ENCODE measurements at regions not wholly inside any gene's neighbourhood (a gene's known extent, or its start where the extent isn't known, plus 50 kb on each side); places are given as distances from the start of the nearest gene placed in this dataset.
"Not testable (repeated sequence)": the region's sequence is repeated elsewhere in the genome, so short reads cannot be mapped to it uniquely, and the experiment has no call there.

DNA sequence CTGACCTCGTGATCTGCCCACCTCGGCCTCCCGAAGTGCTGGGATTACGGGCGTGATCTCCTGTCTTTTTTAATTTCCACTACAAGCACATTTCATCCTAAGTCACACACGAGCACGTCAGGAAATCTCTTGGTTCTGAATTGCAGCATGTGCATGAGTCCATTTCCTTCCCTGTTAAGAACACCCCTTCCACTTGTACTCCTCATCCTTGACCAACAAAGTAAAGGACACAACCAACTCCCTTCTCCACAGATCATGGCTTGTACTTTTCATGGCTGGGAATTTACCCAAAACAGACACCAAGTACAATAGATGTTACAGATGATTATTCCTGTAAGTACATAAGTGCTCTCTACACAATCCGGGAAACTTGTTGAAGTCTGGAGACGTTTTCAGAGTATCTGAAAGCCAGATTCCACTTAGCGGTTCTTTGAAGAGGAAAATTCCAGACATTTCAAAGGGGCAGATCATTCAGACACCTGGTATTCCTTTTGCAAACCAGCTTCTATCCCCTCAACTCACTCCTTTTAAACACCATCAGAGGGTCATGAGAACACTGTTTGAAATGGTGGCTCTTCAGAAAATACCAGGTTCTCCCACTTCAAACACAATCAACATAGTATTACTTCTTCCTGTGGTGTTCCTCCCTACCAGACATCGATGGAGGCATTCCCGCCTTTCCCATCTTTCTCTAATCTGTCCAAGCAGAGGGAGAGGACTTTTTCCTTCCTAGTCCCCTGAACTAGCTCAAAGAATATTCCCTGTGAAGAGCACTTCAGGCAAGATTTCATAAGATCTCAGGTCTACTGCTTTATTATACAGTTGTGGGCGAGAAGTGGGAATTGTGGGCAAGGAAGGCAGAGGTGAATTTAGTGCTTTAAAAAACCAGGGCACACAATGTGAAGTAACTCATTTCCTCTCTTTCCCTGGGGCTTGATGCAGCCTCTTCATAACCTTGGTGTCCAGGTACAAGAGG lies 80.1 kb upstream of the TSC22D2 start:
- DNase-seq: no peak

GRCh38 chr3:150324788-150325187 lies 83.3 kb upstream of the TSC22D2 start:
- DNase-seq: no peak

DNA sequence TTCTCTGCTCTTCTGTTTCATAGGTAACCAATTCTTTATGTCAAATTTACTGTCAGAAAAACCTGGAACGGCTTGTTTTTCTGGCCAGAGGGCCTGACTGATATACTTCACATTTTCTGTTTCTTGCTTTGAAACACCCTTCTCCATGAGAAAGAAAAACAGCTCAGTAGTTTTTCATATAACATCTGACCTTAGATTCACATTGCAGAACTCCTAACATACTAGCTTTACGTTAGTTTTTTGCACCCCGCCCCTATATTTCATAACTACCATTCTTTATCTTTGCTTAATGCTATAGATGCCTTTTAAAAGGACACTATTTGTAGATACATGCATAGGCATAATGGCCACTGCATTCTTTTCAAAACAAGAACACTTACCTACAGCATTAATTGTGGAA lies 83.9 kb upstream of the TSC22D2 start:
- DNase-seq: no peak

DNA sequence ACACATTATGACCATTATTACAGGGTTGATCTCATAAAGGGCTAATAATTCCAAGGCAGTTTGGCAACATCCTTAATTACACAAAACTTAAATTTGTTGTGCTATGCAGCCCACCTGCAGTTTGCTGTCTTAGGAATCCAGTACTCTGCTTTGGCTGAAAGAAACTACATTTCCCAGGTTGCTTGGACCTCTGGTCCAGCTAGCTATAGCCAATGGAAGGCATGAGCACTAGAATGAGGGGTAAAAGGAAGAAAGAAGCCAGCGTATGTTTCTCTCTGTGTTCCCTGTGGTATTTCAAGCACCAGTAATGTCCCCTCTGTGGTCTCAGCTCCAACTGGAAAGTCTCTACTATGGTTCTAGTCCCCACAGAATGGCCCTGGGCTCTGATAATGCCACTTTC lies 84.3 kb upstream of the TSC22D2 start:
- DNase-seq: no peak

GRCh38 chr3:150323091-150323490 lies 85.0 kb upstream of the TSC22D2 start:
- not testable (repeated sequence) for DNase-seq

GRCh38 chr3:150320971-150321370 lies 87.1 kb upstream of the TSC22D2 start:
- not testable (repeated sequence) for DNase-seq

- DNase-seq: no peak
Observed at GRCh38 chr3:150319900-150320299, 88.2 kb upstream of the TSC22D2 start.

- no peak for DNase-seq
Observed at GRCh38 chr3:150317469-150317868, 90.6 kb upstream of the TSC22D2 start.

GRCh38 chr3:150315721-150316120 lies 92.4 kb upstream of the TSC22D2 start:
- DNase-seq: peak; percentile 19

DNA sequence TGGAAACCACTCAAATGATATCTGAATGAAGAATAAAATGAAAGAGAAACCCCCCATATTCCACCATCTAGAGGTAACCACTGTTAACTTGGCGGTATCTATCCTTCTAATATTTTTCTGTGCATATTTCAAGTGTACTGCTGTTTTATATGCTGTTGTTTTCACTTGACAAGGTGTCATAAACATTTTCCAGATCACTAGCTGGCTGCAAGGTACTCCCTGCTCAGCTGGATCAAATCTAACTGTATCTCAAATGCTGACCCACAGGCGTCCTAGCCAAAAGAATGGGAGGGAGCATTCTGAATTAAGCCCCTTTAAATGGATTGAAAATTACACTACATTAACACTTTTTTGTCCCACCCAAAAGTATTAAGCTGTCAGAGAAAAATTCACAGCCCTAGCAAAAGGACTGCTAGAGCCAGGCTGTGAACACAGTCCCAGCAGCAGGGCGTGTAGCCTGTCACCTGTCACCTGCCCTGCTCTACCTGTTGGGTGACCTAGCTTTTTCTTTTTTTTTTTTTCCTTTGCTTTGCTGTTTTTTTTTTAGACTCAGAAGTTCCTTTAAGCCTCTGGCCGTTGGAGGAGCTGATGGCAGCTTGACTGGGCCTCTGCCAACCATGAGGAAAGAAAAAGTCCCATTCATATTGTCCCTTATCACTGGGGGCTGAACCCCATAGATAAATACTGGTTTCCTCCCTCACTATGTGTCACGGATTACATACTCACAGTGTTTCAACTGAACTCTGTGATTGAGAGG lies 93.7 kb upstream of the TSC22D2 start:
- no peak for DNase-seq

DNA sequence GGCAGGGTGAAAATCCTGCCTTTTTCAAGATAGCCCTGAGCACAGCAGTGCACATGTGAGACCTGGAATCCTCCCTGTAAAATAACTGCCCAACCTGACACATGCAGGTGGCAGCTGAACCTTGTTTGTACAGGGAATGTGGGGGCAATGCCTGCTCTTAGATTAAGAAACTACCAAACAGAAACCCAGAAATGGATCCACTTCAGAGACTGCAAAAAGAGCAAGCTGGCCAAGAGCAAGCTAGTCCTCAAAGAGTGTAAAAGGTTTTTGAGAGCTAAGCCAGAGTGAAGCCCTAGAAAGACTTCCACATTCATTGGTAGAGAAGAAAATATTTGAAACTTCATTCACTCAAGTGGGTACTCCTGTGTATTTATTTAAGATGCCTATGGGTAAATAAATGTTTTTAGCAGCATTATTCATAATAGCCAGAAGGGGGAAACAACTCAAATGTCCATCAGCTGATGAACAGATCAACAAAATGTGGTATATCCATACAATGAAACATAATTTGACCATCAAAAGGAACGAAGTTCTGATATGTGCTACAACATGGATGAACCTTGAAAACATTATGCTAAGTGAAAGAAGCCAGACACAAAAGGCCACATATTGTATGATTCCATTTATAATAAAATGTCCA lies 96.0 kb upstream of the TSC22D2 start:
- DNase-seq: no peak

GRCh38 chr3:150311156-150311555 lies 96.9 kb upstream of the TSC22D2 start:
- DNase-seq: no peak

- no peak for DNase-seq
Observed at GRCh38 chr3:150309557-150309956, 98.5 kb upstream of the TSC22D2 start.

- DNase-seq: no peak
Observed at GRCh38 chr3:150309257-150309542, 98.9 kb upstream of the TSC22D2 start.

DNA sequence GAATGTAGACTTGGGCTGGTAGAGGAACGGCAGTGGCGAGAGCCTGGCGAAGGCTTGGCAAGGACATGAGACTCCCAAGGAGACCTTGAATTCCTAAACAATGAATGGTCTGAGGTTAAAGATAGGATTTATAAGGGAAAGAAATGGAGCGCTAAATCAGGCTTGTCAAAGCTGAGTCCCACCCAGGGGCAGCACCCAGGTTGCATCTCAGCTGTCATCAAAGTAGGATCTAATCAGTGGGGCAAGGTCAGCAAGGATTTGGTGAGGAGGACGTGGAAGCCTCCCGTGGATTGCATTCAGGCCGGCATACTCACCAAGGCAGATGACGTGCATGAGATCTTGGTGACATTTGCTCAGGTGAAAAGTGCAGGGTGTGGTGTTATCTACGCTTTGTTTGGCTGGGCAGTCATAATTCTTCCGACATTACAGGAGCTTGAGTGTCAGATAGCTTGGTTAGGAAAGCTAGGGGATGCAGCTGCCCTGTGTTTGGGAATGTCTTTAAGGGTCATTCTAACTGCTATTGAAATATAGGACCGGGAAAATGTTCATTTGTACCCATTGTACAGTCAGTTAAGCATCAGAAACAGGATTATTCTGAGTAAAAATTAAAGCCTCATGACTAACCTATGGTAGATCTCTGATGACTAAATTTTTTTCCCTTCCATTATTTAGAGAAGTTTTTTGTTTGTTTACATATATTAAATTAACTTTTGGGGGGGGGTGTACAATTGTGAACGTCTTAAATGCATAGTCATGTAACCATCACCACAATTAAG lies 99.4 kb upstream of the TSC22D2 start:
- no peak for DNase-seq

GRCh38 chr3:150308037-150308319 lies 100.1 kb upstream of the TSC22D2 start:
- DNase-seq: peak; percentile 68

DNA sequence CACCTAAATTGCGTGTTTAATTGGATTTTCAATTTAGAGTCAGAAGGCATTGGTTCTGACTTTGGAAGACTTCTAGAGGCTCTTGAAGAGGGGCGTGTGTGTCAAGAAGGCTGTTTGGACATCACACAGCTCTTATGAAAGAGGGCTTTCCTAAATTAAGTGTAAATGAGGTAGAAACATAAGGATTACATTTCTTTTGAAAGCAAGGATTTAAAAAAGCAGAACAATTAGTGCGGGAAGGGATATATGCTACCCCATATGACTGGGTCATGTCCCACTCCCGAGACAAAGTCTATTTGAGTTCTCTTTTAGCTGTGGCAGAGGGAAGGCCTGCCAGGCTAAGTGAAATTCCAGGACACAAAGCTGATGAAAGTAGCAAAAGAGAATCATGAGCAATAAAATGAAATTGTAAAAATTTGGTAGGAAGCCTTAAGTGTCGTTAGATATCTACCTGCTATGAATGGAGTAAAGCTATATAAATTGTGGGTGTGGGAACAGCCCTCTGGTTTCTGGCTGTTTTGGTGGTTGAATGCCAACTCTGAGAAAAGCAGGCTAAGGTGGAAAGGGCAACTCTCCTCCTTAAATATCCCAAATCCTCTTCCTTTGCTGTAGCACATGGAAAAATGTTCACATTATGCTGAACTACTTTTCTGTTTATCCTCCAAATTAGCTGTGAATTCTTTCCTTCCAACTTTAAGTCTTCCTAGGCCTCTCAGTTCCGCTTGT lies 100.6 kb upstream of the TSC22D2 start:
- peak; percentile 44 for DNase-seq

- DNase-seq: no peak
Observed at GRCh38 chr3:150306906-150307305, 101.2 kb upstream of the TSC22D2 start.

DNA sequence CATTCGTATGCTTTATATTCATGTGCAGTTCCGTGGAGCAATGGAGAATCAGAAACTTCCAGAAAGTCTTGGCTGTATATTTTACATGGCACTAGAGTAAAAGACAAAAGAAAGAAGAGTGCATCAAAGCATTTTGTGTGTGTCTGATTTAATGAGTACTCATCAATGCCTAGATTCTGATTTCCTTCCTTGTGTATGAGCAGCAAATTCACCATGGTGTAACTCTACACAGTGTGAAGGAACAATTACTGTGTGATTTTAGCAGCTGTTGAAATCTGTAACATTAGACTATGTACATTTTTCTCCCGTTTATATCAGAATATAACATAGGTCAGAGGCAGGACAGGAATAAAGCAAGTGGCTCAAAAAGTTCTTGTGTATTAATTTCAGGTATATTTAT lies 102.0 kb upstream of the TSC22D2 start:
- DNase-seq: no peak

GRCh38 chr3:150303768-150304167 lies 104.3 kb upstream of the TSC22D2 start:
- DNase-seq: no peak

DNA sequence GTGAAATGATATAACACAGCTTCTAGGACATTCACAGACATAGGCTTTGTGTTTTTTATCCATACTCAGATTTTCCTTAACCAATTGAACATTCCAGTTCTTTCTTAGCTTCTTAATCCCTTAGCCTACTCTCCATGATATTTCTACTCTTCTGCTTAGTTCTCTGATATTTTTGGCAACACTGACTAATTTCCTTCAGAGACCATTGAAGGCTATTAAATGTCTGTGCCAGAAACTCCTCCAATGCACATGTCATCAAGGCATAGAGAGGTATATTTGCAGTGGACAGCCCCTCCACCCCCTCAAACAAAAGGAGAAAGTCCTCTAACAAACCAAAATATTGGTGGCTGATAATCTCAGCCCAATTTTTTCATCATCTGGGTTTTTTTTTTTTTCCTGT lies 105.9 kb upstream of the TSC22D2 start:
- DNase-seq: no peak

DNA sequence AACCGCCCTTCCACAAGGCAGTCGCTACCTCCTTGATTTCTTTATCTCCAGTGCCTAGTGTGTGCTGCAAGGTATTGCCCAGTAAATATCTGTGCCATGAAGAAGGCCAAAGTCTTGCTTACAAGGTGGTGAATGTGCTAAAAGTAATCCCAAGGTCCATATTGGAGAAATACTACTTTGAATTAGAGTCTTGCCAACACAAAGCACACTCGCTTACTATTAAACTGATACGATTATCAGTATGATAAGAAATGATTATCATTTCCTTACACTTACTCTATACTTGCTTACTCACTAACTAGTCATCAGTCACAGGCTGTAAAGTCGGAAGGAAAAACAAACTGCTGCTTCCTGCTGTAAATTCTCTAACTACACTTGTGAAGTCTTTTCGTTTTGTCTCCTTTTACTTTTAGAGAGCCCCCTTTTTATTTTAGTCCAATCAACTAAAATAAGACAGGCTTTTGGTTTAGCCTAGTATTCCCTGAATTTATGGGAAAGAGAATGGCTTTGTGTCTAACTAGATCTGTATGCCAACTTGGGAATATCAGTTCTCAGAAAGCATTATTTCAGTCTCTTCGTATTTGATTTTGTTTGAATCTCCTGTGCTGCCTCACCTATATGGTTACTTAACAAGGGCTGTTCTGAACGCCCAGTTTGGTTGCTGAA lies 107.1 kb upstream of the TSC22D2 start:
- DNase-seq: no peak
